Fibroblast of skin of left biceps (primary cell): ENCODE measurements at regions not wholly inside any gene's neighbourhood (a gene's known extent, or its start where the extent isn't known, plus 50 kb on each side); places are given as distances from the start of the nearest gene placed in this dataset.
A peak's percentile ranks its signal among the peaks of the same experiment; 100 is the strongest.
"Not testable (repeated sequence)": the region's sequence is repeated elsewhere in the genome, so short reads cannot be mapped to it uniquely, and the experiment has no call there.

Experiments used
- DNase-seq, 2 experiments: peaks; one replicate each; pipeline ENCODE4 v3.0.0-alpha.2; 2013; ENCODE audit warnings: low read depth in 2 of 2

GRCh38 chr2:20499387-20499786, 52.5 kb downstream of the RHOB start:
- no peak for DNase-seq

- peak; percentile 95 for DNase-seq
Observed at GRCh38 chr2:20501974-20502373, 55.1 kb downstream of the RHOB start.

- not testable (repeated sequence) for DNase-seq
Observed at GRCh38 chr2:20502496-20502895, 55.6 kb downstream of the RHOB start.

GRCh38 chr2:20504174-20504573, 57.3 kb downstream of the RHOB start:
- no peak for DNase-seq

- DNase-seq = no peak
Observed at GRCh38 chr2:20506201-20506685, 59.4 kb downstream of the RHOB start.

GRCh38 chr2:20507166-20507692, 60.4 kb downstream of the RHOB start:
- no peak for DNase-seq

- no peak for DNase-seq
Observed at GRCh38 chr2:20507711-20508110, 60.8 kb downstream of the RHOB start.

GRCh38 chr2:20509301-20509769, 62.5 kb downstream of the RHOB start:
- DNase-seq = no peak

- no peak for DNase-seq
Observed at GRCh38 chr2:20509770-20510490, 63.1 kb downstream of the RHOB start.

- DNase-seq = no peak
Observed at GRCh38 chr2:20511130-20511529, 64.3 kb downstream of the RHOB start.

- DNase-seq = no peak
Observed at GRCh38 chr2:20512061-20512605, 65.3 kb downstream of the RHOB start.

- no peak for DNase-seq
Observed at GRCh38 chr2:20513946-20514345, 67.1 kb downstream of the RHOB start.

- DNase-seq = peak; percentile 84 to 85
Observed at GRCh38 chr2:20514596-20515269, 67.9 kb downstream of the RHOB start.

GRCh38 chr2:20515290-20516220, 68.7 kb downstream of the RHOB start:
- DNase-seq = no peak

GRCh38 chr2:20516291-20516645, 69.4 kb downstream of the RHOB start:
- DNase-seq = no peak

GRCh38 chr2:20516646-20517341, 69.9 kb downstream of the RHOB start:
- DNase-seq = no peak

GRCh38 chr2:20519309-20519708, 72.4 kb downstream of the RHOB start:
- DNase-seq = no peak

GRCh38 chr2:20520128-20520527, 73.3 kb downstream of the RHOB start:
- DNase-seq = no peak

- no peak for DNase-seq
Observed at GRCh38 chr2:20521193-20521592, 74.3 kb downstream of the RHOB start.

GRCh38 chr2:20521682-20522189, 74.9 kb downstream of the RHOB start:
- DNase-seq = no peak
